DND-41 (cell line): ENCODE measurements at regions not wholly inside any gene's neighbourhood (a gene's known extent, or its start where the extent isn't known, plus 50 kb on each side); places are given as distances from the start of the nearest gene placed in this dataset.

Experiments used
- EZH2 ChIP-seq: IDR thresholded peaks from 3 replicates; pipeline ENCODE4 v1.6.1; 2012; ENCODE audit warnings: borderline replicate concordance, low read depth, mild to moderate bottlenecking, moderate library complexity, low read length, inconsistent platforms; ENCODE audit not compliant: severe bottlenecking
- TF ChIP-seq, protein P1 (sequence below): IDR thresholded peaks from 2 replicates; pipeline ENCODE4 v1.5.1; 2012; ENCODE audit warnings: borderline replicate concordance, low read length, moderate library complexity, mild to moderate bottlenecking; ENCODE audit not compliant: poor library complexity, severe bottlenecking; ENCODE audit errors: extremely low read depth

DNA sequence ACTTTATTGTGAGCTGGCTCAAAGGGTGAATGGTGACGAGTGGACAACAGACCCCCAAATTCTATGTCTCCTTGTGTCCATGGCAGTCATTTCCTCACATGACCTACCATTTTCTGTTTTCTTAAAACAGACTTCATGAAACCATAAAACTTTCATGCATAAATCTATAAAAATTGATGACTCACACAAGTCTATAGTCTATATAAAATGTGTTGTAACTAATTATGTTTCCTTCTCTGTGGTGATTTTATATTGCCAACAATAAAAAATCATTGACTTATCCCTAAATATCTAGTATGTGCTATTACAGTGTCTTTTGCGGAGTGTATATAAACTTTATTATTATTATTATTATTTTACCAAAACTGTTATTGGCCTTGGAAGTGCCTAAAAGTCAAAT is 382.4 kb downstream of the MAT2B start:
- no peak for TF ChIP-seq EZH2
- TF ChIP-seq, protein P1, sequence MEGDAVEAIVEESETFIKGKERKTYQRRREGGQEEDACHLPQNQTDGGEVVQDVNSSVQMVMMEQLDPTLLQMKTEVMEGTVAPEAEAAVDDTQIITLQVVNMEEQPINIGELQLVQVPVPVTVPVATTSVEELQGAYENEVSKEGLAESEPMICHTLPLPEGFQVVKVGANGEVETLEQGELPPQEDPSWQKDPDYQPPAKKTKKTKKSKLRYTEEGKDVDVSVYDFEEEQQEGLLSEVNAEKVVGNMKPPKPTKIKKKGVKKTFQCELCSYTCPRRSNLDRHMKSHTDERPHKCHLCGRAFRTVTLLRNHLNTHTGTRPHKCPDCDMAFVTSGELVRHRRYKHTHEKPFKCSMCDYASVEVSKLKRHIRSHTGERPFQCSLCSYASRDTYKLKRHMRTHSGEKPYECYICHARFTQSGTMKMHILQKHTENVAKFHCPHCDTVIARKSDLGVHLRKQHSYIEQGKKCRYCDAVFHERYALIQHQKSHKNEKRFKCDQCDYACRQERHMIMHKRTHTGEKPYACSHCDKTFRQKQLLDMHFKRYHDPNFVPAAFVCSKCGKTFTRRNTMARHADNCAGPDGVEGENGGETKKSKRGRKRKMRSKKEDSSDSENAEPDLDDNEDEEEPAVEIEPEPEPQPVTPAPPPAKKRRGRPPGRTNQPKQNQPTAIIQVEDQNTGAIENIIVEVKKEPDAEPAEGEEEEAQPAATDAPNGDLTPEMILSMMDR: no peak
